ENCODE measurements at regions not wholly inside any gene's neighbourhood (a gene's known extent, or its start where the extent isn't known, plus 50 kb on each side); places are given as distances from the start of the nearest gene placed in this dataset.

DNA sequence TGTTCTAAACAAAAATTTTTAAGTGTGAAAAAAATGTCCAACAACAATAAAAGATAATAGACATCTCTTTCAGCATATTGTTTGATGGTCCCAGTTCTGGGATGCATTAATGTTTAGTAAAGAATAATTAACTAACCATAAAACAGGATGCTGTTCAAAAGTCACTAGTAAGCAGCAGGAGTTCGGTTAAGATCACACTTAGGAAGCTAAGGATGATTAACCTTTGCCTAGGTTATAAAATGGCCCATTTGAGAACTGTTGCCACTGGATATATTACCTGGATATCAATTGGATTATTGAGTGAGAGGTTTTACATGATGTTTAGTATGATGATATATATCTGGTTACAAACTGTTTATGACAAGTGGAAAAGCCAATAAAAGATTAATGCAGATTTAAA lies 171.7 kb downstream of the ATG4C start:
- H3K4me3 ChIP-seq (ENCODE audit: low read depth, low read length): no peak overlapping the region
- TF ChIP-seq, protein P1, sequence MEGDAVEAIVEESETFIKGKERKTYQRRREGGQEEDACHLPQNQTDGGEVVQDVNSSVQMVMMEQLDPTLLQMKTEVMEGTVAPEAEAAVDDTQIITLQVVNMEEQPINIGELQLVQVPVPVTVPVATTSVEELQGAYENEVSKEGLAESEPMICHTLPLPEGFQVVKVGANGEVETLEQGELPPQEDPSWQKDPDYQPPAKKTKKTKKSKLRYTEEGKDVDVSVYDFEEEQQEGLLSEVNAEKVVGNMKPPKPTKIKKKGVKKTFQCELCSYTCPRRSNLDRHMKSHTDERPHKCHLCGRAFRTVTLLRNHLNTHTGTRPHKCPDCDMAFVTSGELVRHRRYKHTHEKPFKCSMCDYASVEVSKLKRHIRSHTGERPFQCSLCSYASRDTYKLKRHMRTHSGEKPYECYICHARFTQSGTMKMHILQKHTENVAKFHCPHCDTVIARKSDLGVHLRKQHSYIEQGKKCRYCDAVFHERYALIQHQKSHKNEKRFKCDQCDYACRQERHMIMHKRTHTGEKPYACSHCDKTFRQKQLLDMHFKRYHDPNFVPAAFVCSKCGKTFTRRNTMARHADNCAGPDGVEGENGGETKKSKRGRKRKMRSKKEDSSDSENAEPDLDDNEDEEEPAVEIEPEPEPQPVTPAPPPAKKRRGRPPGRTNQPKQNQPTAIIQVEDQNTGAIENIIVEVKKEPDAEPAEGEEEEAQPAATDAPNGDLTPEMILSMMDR (IDR thresholded peaks at IDR 0.05; ENCODE audit: borderline replicate concordance, insufficient read depth, low read depth, low read length): no peak

DNA sequence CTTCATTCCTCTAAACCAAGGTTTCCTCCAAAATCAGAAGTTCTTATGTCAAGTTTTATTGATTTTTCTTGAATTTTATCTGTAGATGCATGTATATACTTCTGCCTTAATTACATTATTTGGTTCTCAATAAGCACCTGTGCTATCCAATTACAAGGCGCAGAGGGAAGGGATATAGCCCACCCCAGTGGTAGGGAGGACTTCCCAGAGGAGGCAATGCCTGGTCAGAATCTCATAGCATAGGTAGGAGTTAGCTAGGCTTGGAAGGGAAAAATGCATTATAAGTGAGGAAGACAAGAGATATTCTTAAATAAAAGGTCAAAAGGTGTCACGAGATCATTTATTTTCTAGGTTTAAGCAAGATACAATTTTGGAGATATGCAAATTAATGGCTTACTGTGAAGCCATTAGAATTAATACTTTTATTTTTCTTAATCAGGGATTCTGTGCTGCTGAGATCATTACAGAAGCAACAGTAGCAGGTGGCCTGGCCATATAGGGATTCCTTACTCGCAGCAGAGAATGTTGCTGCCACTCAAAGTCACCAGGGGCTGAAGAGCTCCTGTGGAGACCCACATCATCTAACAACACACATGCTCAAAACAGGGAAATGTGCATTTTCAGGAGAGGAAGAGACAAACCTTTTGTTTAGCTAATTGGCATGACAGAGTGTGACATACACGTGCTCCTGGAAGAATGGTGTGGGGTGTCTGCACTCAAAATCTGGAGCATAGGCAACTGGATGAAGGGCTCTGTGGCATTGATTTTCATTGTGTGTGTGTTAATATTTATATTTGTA lies 178.3 kb downstream of the ATG4C start:
- H3K4me3 ChIP-seq (ENCODE audit: low read depth, low read length): no peak overlapping the region
- TF ChIP-seq, protein P1 (IDR thresholded peaks at IDR 0.05; ENCODE audit: borderline replicate concordance, insufficient read depth, low read depth, low read length): no peak

DNA sequence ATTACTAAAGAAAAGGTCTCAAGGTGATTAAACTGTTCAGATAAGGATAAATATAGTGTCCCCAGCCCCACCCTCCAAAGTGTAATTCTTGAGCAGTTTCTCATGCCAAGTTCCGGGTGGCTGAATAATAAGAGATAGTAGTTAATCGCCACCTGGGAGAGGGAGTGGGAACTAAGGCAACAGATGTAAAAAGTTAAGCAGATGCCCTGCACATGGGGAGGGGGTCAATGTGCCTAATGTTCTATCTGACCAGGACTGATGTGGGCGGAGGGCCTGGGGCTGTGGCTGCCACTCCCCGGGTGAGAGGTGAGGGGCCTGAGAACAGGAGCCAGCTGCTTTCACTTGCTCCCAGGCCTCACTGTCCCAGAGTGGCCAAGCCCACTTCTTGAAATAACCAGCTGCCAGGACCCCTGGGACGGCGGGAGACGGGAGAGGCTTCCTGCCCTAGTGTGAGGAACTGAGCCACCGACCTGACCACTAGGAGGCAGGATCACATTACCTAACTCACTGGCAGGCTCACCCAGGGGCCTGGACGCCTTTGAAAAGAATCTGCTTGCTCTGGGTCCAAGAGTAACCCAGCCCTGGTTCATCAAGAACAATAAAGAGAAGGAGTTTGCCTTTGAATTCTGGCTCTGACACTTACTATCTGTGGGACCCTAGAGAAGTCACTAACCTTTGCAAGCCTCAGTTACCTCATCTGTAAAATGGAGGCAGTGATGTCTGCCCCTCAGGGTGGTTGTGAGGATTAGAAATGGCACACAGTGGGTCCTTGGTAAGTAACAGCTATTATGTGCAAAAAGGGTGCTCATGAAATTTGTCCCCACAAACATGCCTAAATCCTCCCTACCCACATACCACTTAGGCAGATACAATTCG lies 179.2 kb downstream of the ATG4C start:
- TF ChIP-seq, protein P1 (IDR thresholded peaks at IDR 0.05; ENCODE audit: borderline replicate concordance, insufficient read depth, low read depth, low read length): peak; percentile 73
- no peak overlapping the region for H3K4me3 ChIP-seq (ENCODE audit: low read depth, low read length)

DNA sequence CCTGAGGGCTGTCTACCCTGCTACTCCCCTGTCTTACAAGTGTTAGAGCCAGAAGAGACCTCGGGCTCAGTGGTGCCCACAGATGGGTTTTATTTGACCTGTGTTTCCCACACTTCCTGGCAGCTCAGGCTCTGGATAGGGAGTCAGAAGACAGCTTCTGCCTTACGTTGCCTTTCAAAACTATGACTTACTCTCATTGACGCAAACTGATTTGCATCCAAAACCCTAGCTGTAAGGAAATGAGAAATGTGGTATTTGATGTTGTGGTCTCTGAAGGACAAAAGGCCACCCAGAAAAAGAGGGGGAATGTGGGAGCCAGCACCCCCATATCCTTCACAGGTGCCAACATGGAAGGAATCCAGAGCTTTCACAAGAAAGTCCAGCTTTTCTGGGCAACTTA lies 180.2 kb downstream of the ATG4C start:
- no peak overlapping the region for H3K4me3 ChIP-seq (ENCODE audit: low read depth, low read length)

DNA sequence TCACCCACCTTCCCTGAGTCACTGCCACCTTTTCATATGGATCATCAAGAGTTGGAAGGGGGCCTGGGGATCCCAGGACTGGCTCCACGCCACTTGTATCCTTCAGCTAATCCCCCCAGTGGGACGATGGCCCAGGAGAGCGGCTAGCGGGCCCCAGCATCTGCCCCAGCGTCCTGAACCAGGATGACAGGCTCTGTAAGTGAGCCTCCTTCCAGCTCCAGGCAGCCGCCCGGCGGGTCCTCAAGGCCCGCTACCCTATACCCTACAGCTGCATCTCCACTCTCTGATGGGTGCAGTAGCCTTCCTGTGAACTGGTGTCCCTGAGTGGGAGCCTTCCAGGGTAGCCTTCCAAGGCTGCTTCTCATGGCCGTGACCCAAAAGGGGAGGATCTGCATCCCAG lies 183.1 kb downstream of the ATG4C start:
- TF ChIP-seq, protein P1 (IDR thresholded peaks at IDR 0.05; ENCODE audit: borderline replicate concordance, insufficient read depth, low read depth, low read length): no peak
- H3K4me3 ChIP-seq (ENCODE audit: low read depth, low read length): no peak overlapping the region

More for the DNA sequence above, 180.2 kb downstream of the ATG4C start:
- TF ChIP-seq, protein P1 (IDR thresholded peaks at IDR 0.05; ENCODE audit: borderline replicate concordance, insufficient read depth, low read depth, low read length): no peak

DNA sequence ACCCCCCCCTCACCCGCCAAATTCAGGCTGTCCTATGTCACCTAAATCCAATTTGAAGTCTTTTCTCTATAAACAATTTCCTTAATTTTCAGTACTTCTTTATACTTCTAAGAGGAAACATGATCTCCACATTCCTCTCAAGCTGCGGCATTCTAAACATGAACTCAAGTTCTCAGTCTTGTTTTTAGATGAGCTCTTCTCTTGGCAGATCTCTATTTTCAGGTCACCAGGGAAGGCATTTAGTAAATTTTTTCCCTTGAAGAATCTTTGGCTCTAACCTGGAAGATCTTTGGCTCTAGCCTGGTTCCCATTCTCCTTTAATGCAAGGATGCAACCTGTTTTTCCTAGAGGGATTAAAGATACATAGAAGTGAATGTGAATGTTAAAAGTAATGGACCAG lies 193.4 kb downstream of the ATG4C start:
- TF ChIP-seq, protein P1 (IDR thresholded peaks at IDR 0.05; ENCODE audit: borderline replicate concordance, insufficient read depth, low read depth, low read length): no peak
- no peak overlapping the region for H3K4me3 ChIP-seq (ENCODE audit: low read depth, low read length)

All from GM12875 (cell line).